ENCODE measurements at regions not wholly inside any gene's neighbourhood (a gene's known extent, or its start where the extent isn't known, plus 50 kb on each side); places are given as distances from the start of the nearest gene placed in this dataset.
A peak's percentile ranks its signal among the peaks of the same experiment; 100 is the strongest.

DNA sequence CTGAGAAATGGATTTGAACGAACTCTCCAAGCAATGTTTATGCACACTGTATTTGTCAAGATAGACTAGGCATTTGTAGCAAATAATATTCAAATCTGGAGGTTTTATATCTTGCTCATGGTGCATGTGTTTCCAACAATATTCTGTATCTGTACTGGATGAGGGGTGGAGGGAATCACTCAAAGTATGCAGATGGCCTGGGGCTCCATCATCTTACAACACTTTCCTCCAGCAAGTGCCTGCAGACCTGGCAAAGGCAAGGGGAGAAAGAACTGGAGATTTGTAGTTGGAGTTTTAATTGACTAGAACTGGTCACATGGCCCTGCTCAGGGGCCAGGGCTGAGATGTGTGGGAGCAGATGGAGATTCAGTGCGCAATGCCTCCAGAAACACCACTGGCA lies 309.0 kb downstream of the PLK2 start:
- no peak for DNase-seq (ENCODE audit: low read depth)

DNA sequence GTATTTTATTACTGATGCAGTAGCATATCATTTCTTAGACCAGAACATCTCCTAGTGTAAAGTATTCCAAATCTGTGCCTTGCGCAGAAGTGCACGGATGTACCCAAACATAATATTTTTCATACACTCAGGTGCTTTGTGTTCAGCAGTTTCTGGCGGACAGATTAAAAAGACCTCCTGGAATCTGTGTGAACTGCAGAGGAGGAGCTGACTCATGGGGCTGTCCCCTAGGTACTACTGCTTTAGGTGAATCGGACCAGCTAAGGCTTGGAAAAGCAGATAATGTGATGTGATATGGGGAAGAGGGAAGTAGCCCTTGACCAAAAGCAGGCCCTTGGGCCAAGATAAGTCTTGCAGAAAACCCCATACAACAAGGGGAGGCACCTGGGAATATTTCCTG lies 310.1 kb downstream of the PLK2 start:
- no peak for DNase-seq (ENCODE audit: low read depth)

DNA sequence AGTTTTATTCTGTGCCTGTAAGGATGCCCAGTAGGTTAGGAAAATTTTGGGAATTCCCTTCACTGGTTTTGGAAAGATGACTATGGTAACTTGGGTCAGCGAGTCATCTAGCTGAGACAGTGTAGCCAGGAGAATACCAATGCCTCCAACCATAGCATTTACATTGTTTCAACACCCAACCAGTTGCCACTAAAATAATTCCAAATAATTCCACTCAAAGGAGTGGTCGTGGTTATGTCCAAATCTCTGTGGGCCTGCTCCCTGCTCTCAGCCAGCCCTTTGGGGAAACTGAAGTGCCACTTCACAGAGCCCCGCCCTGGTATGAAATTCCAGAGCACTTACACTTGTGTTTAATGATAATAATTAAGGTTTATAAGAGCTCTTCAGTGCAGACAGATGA lies 310.5 kb downstream of the PLK2 start:
- no peak for DNase-seq (ENCODE audit: low read depth)

DNA sequence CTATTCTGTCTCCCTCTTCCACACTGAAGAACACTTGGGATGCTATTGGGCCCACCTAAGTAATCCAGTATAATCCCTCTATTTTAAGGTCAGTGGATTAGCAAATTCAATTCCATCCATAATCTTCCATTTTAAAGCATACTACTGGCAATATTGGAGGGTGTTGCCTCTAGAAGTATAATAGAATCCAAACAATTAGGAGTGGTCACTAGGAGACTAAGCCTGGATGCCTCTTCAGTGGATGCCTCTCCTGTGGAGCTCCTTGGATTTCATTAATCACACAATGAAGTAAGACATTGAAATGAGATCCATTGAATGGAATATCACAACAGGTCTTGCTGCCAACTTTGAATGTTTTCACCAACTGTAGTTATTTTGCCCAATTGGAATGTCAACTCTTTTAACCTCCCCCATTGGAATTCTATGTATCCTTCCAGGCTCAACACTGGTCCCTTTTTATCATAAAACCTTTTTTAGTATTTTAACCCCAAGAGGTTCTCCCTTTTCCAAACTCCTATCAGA lies 311.6 kb downstream of the PLK2 start:
- no peak for DNase-seq (ENCODE audit: low read depth)

DNA sequence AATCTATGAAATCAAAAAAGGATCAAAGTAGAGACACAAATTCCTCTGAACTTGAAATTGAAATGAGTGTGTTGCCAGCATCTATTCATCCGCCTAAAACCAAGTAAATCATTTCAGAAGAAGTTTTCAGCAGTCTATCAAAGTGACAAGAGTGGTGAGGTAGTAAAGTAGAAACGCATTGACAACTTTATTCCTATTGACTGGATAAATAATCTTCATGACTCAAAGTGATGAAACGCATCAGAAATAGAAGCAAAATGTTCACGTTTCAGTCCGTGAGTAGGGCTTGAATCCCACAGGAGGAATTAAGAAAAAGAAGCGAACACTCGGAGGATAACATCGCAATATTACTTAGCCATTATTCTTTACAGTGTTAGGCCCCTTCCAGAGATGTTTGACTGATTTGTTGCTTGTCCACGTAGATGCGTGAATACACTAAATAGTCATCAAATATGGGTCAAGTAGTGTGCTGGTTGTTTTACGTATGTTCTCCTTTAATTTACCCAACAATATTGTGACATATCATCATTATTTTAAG lies 314.4 kb downstream of the PLK2 start:
- no peak for DNase-seq (ENCODE audit: low read depth)

DNA sequence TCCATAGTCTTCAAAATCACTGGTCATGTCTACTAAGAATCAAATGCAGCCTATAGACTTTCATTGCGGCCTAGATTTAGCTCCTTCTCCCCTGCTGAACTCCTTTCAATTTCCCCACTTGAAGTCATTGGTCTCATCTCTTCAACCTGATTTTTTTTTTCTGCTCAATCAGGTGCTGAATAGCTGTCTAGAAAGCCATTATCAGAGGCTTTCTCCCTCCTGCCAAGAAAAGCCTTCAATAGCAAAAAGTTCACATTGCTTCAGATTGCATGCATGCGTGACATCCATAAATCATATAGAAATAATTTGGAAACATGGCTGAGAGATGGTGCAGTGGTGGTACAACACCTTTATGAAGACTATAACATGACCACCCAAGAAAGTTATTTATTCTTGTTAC lies 316.2 kb downstream of the PLK2 start:
- DNase-seq (ENCODE audit: low read depth): no peak

DNA sequence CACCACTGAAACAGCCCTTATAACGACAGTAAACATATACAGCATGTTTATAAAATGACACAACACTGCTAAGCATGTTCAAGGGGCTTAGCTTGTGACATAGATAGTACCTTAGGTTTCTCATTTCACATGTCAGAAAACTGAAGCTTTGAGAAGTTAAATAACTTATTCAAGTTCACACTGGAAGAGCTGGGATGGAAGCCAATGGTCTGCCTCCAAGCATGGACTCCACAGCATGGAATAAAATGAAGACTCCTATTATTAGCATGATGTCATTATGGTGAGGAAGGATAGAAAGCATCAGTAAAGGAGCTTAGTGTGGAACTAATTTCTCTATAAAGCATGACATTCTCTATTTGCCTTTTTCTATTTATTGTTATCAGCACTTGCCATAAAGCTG lies 316.7 kb downstream of the PLK2 start:
- no peak for DNase-seq (ENCODE audit: low read depth)

DNA sequence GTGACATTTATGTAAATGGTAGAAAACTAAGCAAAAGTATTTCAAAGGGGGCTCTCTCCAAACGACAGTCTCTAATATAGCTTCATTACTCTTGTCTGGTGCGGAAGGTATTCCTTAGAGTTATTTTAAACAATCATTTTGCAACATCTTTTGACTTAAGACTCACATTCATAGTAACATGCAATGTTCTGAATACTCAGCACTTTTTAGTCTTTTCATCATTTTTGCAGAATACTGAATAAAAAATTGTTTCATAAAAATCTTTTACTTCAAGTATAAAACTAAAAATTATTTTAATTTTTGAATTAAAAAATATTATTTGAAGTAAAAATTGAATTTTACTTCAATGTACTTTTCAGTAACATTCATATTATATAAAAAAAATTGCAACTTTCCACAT lies 321.1 kb downstream of the PLK2 start:
- DNase-seq (ENCODE audit: low read depth): no peak

DNA sequence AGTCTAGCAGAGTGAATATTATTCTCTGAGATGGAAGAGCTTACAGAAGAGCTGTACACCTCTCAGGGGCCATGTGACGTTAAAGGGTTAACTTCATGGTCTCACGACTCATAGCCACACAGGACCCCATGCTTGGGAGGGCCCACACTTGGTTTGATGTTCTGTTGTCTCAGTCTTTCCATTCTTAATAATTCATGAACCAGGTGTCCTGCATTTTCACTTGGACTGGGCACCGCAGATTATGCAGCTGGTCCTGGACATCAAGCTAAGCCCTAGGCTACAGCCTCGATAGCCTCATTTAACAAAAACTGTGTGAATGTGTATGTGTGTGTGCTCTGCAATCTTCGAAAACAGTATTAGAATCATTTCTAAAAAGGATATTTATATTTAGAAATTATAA lies 323.5 kb downstream of the PLK2 start:
- no peak for DNase-seq (ENCODE audit: low read depth)

DNA sequence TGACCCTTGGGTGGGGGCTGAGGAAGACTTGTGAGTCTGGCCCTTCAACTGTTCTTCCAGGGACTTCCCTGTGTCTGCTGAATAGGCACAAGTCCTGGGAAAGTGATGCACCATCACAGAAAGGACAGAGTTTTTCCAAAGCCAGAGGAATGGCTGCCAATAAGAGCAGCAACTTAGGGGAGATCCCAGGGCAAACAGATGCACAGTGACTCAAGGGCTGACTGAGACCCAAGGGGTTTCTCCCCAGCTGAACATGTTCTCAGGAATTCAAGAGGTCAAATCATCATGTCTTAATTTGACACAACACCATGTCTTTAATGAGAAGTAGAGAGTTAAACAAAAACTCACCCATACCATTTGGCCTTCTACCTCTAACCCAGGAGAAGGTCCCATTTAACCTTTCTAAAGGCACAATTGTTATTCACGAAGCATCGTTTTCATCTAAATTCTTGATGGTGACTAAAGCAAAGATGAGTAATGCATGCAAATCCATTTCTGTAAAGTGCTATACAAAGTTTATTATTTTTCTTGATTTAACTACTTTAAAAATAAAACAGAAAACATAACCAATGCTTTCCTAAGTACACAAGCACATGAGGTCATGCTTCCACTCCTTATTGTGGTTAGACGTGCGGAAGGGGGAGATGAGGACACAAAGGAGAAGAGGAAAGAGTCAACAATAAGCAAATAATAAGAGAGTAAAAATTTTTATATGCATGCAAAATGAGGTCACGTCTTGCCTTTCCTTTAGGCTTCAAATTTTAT lies 324.1 kb downstream of the PLK2 start:
- DNase-seq (ENCODE audit: low read depth): peak; percentile 24

DNA sequence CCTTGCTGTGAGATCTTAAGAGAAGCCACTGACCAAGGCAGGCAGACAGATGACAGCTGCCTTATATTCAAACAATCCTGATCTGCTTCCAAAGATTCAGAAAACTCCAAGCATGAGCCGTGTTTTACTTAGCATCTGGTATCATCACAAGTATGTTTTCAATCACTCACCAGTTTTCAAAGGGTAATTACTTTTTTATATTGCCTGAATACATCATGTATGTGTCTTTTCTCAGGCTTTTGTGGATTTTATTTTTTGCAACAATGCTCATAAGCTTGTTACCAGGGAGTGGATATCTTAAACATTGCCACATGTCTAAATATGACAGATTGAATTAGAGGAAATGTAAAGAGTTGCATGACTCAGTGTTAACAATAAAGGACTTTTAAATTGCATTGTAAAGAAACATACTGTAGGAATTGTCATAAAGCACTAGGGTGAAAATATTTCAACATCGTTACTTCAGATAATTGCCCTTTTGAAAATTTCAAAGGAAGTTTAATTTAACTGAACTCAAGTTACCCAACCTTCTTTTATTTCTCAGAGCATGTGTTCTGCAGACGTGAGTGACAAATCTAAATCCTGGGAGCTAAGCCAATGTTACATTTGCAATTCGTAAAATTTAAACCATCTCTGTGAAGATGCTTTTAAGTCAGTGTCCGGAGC lies 326.1 kb downstream of the PLK2 start:
- DNase-seq (ENCODE audit: low read depth): peak; percentile 40

DNA sequence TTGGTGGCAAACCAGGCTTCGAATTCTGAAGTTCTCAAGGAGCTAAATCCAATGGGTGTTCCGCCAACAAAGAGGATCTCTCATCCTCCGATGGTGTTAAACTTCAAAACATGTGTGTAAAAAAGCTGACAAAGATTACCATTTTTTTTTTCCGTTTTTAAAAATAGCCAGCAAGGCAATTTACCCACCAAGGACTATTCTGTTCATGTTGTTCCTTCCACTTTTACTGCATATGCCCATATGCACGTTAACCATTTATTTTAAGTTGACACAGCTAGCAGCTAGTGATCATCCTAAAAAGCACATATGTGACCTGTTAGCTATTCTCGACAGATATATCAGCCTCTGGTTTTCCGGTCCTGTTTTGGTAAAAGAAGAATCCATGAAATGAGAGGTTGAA lies 326.7 kb downstream of the PLK2 start:
- no peak for DNase-seq (ENCODE audit: low read depth)

DNA sequence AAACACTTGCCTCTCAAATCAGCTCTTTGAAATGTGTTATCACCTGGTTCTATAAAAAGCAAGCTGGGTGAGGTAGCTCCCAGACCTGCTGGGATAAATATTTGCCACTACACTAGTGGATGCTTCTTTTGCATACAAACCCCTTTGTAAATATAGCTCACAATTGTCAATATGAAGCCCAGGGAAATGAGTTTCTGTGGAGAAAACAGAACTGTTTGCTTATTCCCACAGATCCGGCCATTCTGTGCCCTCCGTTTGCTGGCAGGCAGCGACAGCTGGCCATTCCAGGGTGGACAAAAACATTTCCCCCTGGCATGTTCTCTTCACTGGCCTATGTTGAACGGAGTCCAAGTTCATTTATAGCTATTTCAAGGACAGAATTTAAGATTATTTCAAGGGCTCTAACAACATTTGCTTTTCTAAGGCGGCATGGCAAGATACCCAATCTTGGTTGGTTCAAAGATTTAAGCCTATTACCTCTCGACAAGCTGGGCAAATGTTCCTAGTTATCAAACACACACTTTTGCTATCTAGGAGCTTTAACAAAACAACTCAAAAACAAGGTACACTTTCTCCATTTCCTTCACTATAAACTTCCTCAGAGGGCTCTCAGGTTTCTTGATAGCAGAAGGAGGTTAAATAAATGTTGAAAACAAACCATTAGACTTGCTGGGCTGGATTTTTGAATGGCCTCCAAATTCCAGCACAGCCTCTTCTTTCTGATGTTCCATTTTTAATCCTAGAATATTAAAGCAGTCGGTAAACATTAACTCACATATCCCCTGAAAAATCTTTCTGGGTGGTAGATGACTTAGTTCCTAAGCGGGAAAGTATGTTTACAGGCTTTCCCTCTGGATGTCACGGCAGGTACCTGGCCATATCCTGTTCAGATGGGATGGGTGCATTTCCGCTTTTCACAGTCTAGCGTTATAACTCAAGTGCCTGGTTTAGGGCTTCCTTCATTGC lies 332.3 kb downstream of the PLK2 start:
- DNase-seq (ENCODE audit: low read depth): no peak

DNA sequence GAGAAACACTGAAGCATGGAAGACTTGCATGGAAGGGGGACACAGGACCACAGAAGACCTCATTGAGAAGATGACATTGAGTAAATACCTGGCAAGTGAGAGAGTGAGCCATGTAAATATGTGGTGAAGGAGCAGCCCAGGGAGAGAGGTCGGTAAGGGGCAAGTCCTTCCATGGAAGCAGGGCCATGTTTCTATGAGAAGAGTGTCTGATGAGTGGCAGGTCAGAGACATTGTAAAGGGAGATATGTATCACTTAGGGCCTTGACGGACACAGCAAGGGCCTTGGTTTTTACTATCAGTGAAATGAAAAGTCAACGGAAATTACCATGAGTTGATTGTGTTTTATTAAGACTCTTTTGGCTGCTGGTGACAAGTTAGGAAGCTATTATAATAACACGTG lies 336.4 kb downstream of the PLK2 start:
- no peak for DNase-seq (ENCODE audit: low read depth)

DNA sequence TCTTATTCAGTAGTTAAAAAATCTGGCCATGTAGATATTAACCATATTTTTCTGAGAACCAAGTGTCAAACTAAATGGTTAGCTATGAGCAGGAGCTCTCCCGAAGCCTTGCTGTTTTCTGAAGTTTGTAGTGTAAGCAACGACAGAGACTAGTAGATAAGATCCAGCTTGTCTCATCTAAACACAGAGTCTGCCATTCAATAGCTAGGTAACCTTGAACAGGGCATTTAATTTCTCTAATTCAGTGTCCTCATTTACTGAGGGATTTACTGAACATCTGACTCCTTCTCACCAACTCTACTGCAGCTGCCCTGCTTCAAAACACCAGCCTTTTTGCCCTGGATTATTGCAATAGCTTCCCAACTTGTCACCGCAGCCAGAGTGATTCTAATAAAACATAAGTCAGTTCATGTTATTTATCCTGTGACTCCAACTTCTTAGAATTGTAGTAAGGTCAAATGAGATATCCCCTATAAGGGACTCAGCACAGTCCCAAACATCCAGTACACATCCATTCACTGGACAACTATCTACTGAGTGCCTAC lies 337.0 kb downstream of the PLK2 start:
- no peak for DNase-seq (ENCODE audit: low read depth)

DNA sequence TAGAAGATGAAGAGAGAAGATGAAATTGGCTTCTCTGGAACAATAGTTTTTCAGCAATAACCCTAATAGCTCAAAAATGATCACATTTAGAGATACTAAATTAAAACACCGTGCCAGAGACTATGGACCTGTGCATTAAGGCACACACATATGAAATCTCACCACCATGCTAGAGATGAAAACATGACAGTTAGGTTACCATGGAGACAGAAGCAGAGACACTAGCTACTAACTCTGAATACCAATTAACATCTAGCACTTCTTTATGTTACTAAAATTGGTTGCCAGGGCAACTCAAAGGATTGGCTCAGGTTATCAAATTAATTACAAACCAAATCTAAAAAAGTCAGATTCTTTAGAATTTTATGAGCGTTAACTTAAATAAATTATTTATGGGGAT lies 337.7 kb downstream of the PLK2 start:
- DNase-seq (ENCODE audit: low read depth): no peak

DNA sequence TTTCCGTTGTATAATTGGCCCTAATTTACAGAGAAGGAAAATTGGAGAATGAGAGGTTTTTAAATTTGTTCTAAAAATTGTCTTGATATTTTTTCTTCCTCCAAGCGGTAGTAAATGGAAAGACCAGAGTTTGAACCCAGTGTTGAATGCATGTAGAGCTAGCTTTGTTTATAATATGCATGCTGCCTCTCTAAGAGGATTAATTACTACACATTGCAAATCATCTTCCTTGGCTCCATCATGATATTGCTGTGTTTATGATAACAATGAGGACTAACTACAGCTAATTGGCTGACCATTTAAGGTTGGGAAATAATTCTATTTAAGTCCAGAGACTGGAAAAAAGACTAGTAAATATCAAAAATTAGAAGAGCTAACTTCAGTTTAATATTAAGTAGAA lies 338.5 kb downstream of the PLK2 start:
- DNase-seq (ENCODE audit: low read depth): no peak

DNA sequence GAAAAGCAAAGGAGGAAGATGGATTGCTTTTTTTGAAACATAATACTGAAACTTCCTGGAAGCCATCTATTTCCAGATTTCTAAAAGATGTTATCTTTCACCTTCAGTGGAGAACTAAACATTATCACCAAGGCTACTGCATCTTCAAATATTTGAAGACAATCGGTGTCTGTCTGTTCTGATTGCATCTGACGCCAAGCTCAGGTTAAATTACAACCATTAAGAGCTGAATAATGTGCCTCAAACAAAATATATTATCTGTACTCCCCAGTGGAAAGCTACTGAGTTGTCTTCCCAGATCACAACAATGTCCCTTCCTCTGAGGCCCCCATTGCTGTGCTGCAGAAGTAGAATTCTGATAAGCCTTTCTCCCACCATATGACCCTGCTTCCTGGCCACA lies 342.3 kb downstream of the PLK2 start:
- no peak for DNase-seq (ENCODE audit: low read depth)

DNA sequence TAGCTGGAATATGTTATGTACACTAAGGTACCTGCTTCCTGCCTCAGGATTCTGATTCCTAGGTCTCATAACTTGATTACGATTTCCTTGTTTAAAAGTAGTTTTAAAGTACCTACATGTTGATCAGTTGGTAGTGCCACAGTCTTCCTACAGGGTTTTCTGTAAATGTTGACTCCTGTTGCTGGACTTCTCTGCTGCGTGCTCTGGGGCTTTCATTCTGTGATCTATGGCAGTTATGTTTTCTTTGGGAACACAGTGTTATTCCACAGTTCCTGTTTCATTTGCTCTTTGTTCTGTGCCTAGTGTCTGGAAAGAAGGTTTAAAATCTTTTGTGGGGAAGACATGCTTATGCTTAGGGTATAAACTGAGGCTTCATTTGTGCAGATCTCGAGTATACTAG lies 343.5 kb downstream of the PLK2 start:
- no peak for DNase-seq (ENCODE audit: low read depth)

DNA sequence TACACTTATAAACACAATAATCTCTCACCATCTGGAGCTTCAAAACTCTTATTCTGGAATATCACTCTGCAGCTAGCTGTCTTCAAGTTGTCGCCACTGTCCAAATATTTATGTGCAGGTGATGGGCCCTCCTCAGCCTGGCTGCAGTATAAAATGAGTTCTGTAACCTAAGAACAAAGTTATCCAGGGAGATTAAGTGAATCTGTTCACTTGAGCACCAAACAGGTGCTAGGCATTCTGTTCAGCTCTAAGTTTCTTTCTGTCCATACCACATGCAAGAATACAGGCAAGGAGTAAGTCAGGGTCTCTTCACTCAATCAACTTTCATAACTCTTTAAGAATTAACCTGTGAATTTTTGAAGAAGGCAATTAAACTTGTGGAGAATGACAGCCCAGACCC lies 344.1 kb downstream of the PLK2 start:
- no peak for DNase-seq (ENCODE audit: low read depth)

DNA sequence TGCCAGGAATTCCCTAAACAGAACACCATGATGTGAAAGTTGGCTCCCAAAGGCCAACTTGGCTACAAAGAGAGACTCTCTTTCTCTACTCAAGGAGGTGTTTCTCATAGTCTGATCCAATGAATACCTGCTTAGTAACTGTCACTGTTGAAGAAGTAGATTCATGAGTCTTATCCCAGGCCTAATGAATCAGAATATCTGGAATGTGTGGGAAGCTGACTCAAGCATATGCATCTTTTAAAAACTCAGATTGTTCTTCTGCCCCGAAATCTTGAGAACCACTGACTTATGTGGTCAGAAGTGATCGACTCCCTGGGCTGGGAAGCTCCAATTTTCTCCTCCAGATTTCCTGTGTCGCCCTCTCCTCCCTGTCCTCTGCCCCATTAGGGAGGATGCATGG lies 345.6 kb downstream of the PLK2 start:
- DNase-seq (ENCODE audit: low read depth): no peak

DNA sequence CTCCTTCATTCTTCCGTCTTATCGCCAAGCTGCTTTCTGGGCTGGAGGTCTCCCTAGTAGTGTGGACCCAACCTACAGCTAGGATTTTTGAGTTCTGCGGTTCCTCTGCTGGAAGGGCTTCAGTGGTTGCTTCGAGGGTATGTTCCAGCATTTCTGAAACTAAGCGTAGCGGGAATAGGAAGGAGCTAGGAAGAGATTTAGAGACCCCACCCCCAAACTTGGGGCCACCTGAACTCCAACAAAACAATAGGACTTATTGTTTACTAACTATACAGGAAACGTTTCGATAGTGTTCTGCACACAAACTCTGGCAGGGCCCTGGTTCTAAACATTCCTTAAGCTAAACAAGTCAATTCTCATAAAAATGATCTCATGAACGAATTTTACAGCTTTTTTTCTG lies 346.7 kb downstream of the PLK2 start:
- no peak for DNase-seq (ENCODE audit: low read depth)

Measured in fibroblast of the conjunctiva (primary cell).